ENCODE measurements at regions not wholly inside any gene's neighbourhood (a gene's known extent, or its start where the extent isn't known, plus 50 kb on each side); places are given as distances from the start of the nearest gene placed in this dataset.

DNA sequence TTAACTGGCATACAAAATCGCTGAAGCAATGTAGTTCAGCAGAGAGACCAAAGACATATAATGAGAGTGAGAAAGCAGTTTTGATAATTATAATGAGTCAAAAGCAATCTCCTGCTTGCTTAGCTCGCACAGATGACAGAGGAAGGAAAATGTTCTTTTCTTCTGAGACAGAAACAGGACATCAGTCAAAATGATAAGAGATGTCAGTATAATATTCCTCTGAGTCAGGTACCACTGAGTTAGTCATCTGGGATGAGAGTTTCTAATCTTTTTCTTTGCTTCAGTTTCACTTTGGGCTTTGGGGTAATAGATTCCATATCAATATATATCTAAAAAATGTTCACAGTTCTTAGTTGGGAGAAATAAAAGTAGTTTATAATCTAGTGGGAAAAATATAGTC is 387.2 kb downstream of the PCDH7 start:
- Histone ChIP-seq H3K27ac (peak overlapping the region in 2 of 10 donors; percentile 29 to 30), H3K36me3 (no peaks in the 10 kb centered on the region), H3K4me3 (no peak overlapping the region), H3K9me3 (no peaks in the 10 kb centered on the region), H3K4me1 (peaks cover 0 to 13% (median 0%) of the 10 kb centered on the region in 9 donors), H3K27me3 (no peaks in the 10 kb centered on the region)
- intact Hi-C loops (cut with DNase I) = no loop called here
- 54 to 57% methylated on average over 2 of the region's 2 CpGs for WGBS, 2 donors
- ATAC-seq (peak in 1 of 8 donors; percentile 4), DNase-seq (no peak)
- TF ChIP-seq, protein P1, sequence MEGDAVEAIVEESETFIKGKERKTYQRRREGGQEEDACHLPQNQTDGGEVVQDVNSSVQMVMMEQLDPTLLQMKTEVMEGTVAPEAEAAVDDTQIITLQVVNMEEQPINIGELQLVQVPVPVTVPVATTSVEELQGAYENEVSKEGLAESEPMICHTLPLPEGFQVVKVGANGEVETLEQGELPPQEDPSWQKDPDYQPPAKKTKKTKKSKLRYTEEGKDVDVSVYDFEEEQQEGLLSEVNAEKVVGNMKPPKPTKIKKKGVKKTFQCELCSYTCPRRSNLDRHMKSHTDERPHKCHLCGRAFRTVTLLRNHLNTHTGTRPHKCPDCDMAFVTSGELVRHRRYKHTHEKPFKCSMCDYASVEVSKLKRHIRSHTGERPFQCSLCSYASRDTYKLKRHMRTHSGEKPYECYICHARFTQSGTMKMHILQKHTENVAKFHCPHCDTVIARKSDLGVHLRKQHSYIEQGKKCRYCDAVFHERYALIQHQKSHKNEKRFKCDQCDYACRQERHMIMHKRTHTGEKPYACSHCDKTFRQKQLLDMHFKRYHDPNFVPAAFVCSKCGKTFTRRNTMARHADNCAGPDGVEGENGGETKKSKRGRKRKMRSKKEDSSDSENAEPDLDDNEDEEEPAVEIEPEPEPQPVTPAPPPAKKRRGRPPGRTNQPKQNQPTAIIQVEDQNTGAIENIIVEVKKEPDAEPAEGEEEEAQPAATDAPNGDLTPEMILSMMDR (IDR thresholded peaks at IDR 0.05) = no peak

DNA sequence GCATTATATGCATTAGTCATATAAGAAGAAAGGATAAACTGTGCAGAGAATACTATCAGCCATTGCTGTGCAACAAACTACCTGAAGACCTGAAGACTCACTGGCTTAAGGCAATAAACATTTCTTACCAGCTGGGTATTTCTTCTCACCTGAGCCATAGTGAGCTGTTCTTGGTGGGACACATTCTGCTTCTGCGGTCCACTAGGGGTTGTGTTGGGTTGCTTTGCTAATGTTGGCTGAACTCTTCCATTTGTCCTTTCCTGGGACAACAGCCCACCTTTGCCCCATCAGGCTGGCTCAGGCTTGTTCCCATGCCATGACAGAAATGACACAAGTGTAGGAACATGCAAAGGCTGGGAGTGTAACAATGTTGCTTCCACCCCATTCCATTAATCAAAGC is 388.6 kb downstream of the PCDH7 start:
- intact Hi-C loops (cut with DNase I) = no loop called here
- Histone ChIP-seq H3K4me3 (no peak overlapping the region), H3K36me3 (no peaks in the 10 kb centered on the region), H3K9me3 (no peaks in the 10 kb centered on the region), H3K4me1 (peaks cover 0 to 18% (median 0%) of the 10 kb centered on the region in 9 donors), H3K27ac (no peak overlapping the region), H3K27me3 (no peaks in the 10 kb centered on the region)
- TF ChIP-seq, protein P1 (IDR thresholded peaks at IDR 0.05) = no peak
- 97 to 100% methylated on average over 1 of the region's 1 CpG for WGBS, 2 donors
- DNase-seq (no peak), ATAC-seq (no peak)

DNA sequence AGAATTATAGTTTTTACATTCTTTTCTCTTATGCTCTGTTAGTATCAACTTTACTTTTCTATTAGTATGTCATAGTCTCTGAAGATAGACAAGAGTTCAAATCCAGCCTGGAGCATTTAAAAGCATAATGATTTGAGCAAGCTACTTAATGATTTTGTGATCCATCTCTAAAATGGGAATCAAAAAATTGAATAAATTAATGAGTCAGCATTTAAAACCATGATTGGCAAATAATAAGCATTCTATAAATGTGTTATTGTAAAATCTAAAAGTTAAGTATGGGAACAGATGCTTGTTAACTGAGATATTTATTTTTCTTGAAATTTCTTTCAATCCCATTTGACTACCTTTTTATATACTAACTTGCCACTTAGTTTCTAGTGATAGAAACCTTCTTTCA is 391.6 kb downstream of the PCDH7 start:
- no peaks in the 10 kb centered on the region for H3K27me3 ChIP-seq
- no peak for ATAC-seq

DNA sequence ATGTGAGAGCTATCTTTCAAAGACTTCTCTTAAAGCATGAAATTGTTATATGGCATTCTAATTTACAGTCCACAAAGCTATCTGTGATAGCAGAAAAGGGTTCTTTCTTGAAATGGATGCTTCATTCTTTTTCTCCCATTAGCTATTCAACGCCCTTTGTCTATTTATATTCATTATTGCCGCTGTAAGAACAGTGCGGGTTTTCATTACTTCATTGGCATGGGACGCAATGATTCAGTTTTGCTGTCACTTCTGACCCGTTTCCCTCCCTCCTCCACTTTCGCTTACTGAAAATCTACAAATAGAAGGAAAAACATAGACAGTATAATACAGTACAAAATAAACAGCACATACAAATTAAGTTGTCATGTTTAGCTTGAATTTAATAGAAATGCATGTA is 394.6 kb downstream of the PCDH7 start:
- intact Hi-C loops (cut with DNase I) = no loop called here
- ATAC-seq = no peak
- H3K4me1 ChIP-seq = peaks cover 0 to 6% (median 0%) of the 10 kb centered on the region in 9 donors
- no peaks in the 10 kb centered on the region for H3K9me3 ChIP-seq
- no peak for DNase-seq
- no peaks in the 10 kb centered on the region for H3K27me3 ChIP-seq
- H3K36me3 ChIP-seq = no peaks in the 10 kb centered on the region
- H3K27ac ChIP-seq = no peak overlapping the region
- TF ChIP-seq, protein P1 (IDR thresholded peaks at IDR 0.05) = no peak
- WGBS, 2 donors = 86 to 90% methylated on average over 6 of the region's 6 CpGs
- H3K4me3 ChIP-seq = no peak overlapping the region

More for the DNA sequence above, 391.6 kb downstream of the PCDH7 start:
- H3K9me3 ChIP-seq = no peaks in the 10 kb centered on the region
- H3K4me3 ChIP-seq = no peak overlapping the region
- intact Hi-C loops (cut with DNase I) = no loop called here
- DNase-seq = no peak
- peaks cover 0 to 18% (median 0%) of the 10 kb centered on the region in 9 donors for H3K4me1 ChIP-seq
- TF ChIP-seq, protein P1 (IDR thresholded peaks at IDR 0.05) = no peak
- no peaks in the 10 kb centered on the region for H3K36me3 ChIP-seq
- no peak overlapping the region for H3K27ac ChIP-seq
